ENCODE measurements at regions not wholly inside any gene's neighbourhood (a gene's known extent, or its start where the extent isn't known, plus 50 kb on each side); places are given as distances from the start of the nearest gene placed in this dataset.

GRCh38 chr10:33066558-33067236 lies 108.7 kb upstream of the ITGB1 start:
- Histone ChIP-seq H2BK120ac (ENCODE audit: low read depth, low read length, poor library complexity, severe bottlenecking) (no peak overlapping the region), H4K20me1 (ENCODE audit: control insufficient read depth, insufficient read depth, insufficient read length) (no peaks in the 10 kb centered on the region), H3K4ac (ENCODE audit: low read depth, low read length) (no peak overlapping the region), H2BK5ac (ENCODE audit: insufficient read length, low read length) (no peak overlapping the region), H3K23ac (ENCODE audit: insufficient read length, low read depth, low read length) (no peak overlapping the region), H4K5ac (ENCODE audit: insufficient read length, low read depth, low read length) (no peak overlapping the region), H2AFZ (ENCODE audit: low read length) (no peak overlapping the region), H3K9ac (ENCODE audit: extremely low read depth, insufficient read length, low read length) (no peak overlapping the region), H3K4me1 (ENCODE audit: insufficient read depth, low read length) (no peaks in the 10 kb centered on the region), H3K27ac (ENCODE audit: insufficient read length, low read depth, low read length) (no peak overlapping the region), H4K91ac (ENCODE audit: insufficient read length, low read depth, low read length) (no peak overlapping the region), H2BK15ac (ENCODE audit: low read depth, low read length) (no peak overlapping the region), H3T11ph (ENCODE audit: low read length) (no peak overlapping the region), H3K27me3 (ENCODE audit: insufficient read depth, low read length) (no peaks in the 10 kb centered on the region), H3K18ac (ENCODE audit: insufficient read length, low read depth, low read length) (no peak overlapping the region), H3K79me1 (ENCODE audit: insufficient read depth, low read depth, low read length, poor library complexity, severe bottlenecking) (no peaks in the 10 kb centered on the region), H3K9me3 (ENCODE audit: control insufficient read depth, low read depth, low read length) (no peaks in the 10 kb centered on the region), H2BK12ac (ENCODE audit: insufficient read length, low read depth, low read length) (no peak overlapping the region), H3K23me2 (ENCODE audit: insufficient read length, low read depth, low read length, poor library complexity, severe bottlenecking) (no peaks in the 10 kb centered on the region), H4K8ac (replicated peaks; ENCODE audit: insufficient read length, low read depth, low read length) (no peak overlapping the region), H2AK5ac (ENCODE audit: insufficient read length, low read length) (no peak overlapping the region), H2BK20ac (ENCODE audit: low read depth, low read length, poor library complexity, severe bottlenecking) (no peak overlapping the region), H3K56ac (ENCODE audit: insufficient read length, low read depth, low read length) (no peak overlapping the region), H3K4me2 (ENCODE audit: insufficient read depth, insufficient read length, low read length) (no peak overlapping the region), H3K79me2 (ENCODE audit: insufficient read depth, low read length) (no peaks in the 10 kb centered on the region), H3K14ac (ENCODE audit: insufficient read depth, low read length) (no peak overlapping the region)
- Mint-ChIP-seq H3K4me3 (no peak overlapping the region), H3K4me1 (peaks cover 6 to 12% of the 10 kb centered on the region in 2 experiments), H3K27me3 (ENCODE audit: low read depth) (no peaks in the 10 kb centered on the region; the same call in 1 of the 2 replicates), H3K9me3 (peaks cover 5 to 10% of the 10 kb centered on the region in 2 experiments; a peak in 4 of 5 replicates), H3K36me3 (ENCODE audit: insufficient read depth in 1 of 3, low read depth in 3 of 3) (peaks cover 0 to 15% (median 4%) of the 10 kb centered on the region in 3 experiments; a peak in 4 of 7 replicates), H3K27ac (no peak overlapping the region; a peak in 2 of 7 replicates)
- no CpG with 5 or more reads among the region's 9 CpGs for WGBS (ENCODE audit: extremely low coverage, insufficient read length, low lambda C conversion rate)
- no peak for DNase-seq
- TF ChIP-seq, protein P1, sequence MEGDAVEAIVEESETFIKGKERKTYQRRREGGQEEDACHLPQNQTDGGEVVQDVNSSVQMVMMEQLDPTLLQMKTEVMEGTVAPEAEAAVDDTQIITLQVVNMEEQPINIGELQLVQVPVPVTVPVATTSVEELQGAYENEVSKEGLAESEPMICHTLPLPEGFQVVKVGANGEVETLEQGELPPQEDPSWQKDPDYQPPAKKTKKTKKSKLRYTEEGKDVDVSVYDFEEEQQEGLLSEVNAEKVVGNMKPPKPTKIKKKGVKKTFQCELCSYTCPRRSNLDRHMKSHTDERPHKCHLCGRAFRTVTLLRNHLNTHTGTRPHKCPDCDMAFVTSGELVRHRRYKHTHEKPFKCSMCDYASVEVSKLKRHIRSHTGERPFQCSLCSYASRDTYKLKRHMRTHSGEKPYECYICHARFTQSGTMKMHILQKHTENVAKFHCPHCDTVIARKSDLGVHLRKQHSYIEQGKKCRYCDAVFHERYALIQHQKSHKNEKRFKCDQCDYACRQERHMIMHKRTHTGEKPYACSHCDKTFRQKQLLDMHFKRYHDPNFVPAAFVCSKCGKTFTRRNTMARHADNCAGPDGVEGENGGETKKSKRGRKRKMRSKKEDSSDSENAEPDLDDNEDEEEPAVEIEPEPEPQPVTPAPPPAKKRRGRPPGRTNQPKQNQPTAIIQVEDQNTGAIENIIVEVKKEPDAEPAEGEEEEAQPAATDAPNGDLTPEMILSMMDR (conservative IDR thresholded peaks at IDR 0.05) = peak; percentile 61

All from H9 (cell line).